GM19351 (cell line): ENCODE measurements at regions not wholly inside any gene's neighbourhood (a gene's known extent, or its start where the extent isn't known, plus 50 kb on each side); places are given as distances from the start of the nearest gene placed in this dataset.

Experiments used
- ATAC-seq: cut with Tn5 transposase; IDR thresholded peaks from one replicate; pipeline ENCODE4 v1.9.1; 2021; ENCODE audit warnings: mild to moderate bottlenecking, moderate library complexity; ENCODE audit not compliant: unreplicated experiment

DNA sequence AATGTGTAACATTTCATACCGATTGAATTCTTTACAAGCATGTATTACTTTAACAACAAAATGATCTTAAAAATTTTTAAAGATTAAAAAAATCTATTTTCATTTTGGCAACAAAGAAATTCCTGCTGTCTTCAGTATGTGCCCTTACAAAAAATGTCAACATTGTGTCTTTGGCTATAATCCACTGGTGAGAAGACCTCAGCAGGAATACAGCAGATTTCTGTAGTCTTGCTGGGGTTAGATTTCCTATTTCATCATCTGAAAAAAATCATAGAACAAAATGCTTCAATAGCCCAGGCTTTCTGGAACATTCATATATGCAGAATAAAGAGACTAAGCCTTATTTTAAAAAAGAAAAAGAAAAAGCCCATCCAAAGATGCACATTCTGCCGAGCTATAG lies 129.1 kb upstream of the CA10 start:
- no peak for ATAC-seq

DNA sequence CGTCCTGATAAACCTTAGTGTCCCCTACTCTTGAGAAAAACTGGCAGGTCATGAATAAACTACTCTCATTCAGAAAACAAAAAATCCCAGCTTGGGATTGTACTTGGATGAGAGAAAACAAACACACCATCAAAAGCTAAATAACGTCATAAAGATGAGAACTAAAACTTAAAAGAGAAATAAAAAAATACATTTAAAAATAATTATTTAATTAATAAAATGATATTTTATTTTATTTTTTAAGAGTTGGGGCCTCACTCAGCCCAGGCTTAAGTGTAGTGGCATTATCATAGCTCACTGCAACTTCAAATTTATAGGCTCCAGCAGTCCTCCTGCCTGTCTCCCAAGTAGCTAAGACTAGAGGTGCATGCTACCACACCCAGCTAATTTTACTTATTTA lies 125.4 kb upstream of the CA10 start:
- no peak for ATAC-seq

DNA sequence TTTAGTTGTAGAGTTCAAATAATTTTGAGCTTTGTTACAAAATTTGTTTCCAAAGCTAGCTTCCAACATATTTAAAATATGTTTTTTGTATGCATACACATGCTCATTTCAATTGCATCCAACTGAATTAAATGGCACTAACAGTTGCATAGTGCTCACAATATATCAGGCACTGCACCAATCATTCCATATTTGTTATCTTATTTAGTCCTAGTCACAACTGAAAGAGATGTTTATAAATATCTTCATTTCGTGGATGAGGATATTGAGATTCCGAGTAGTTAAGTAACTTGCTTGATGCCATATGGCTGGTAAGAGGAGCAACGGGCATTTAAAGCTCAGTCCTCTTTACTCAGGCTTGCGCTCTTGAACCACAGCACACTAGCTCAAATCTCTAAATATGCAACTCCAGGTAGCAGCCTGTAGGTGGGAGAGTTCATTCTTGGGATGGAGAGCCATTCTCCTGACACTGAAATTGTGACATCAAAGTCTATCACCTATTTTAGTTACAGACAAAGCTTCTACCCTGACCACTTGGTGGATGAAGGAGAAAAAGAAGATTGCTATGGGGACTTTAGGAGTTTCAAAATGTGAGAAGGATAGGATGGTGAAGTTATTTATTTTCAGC lies 118.0 kb upstream of the CA10 start:
- ATAC-seq, result no peak

- no peak for ATAC-seq
Measured at GRCh38 chr17:52271781-52272180, 113.3 kb upstream of the CA10 start.

- no peak for ATAC-seq
Measured at GRCh38 chr17:52255347-52255746, 96.8 kb upstream of the CA10 start.

DNA sequence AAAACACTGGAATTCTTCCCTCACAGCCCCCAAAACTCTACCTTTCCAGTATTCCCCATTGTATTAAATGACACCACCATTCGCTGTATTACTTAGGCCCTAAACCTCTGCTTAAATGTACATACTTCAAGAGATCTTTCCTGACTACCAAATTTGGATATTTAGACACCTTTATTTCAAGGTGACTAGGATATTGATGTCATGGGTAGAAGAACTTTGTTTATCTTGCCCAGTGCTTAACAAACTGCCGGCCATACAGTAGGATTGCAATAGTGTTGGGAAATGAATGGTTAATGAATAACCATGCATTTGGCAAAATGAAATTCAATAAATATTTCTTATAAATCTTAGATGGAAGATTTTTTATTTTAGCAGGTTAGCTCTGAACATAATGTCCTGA lies 86.2 kb upstream of the CA10 start:
- no peak for ATAC-seq

GRCh38 chr17:52242268-52242667 lies 83.8 kb upstream of the CA10 start:
- ATAC-seq, result no peak

DNA sequence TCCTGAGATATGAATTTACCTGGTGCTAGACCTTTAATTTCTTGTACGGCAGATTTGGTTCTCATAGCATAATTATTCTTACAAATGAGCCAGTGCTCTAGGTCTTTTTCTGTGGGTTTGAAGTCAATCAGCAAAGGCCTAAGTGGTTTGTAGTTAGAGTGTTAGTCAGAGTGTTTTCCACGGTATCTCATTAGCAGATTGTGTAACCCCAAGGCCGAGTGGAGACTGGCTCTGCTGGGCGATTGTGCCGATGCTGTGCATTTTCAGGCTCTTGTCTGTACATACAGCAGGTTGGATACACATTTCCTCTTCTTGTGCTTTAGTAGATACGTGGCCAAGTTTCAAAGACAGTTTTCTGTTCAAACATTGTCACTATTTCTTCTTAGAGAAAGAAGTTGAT lies 78.6 kb upstream of the CA10 start:
- no peak for ATAC-seq

DNA sequence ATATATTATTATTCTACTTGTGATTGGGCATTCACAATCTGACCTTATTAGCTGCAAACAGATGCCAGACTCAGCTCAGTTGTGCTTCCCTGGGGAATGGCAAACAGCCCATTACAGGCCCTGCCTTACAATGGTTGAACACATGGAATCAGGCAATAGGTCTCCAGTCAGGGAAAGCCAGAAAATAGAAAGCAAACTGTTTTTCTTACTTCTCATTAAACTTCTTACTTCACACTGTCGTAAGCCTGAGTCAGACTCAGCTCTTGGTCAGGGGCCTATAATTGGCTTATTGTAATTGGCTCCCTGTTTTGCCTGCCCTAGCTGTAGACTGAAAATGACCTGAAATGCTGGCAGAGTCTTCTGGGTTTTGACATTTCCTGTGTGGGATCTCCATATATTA lies 77.0 kb upstream of the CA10 start:
- no peak for ATAC-seq

DNA sequence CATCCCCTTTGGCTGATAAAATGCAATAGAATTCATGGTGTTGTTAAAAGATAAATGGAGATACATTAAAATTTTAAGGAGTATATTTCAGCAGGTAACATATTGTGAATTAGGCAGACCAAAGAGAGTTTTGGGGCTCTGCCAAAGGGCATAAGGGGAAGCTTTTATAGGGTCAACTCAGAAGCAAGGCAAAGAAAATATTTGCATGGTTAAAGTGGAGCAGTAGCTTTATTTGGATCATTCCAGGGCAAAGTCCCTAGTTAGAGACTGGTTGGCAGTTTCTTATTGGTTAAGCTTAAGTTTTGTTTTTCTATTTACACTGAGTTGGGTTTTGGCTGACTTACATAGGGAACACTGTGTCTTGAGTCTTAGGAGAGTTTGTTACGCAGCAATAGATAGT lies 75.1 kb upstream of the CA10 start:
- no peak for ATAC-seq

- no peak for ATAC-seq
Measured at GRCh38 chr17:52233176-52233575, 74.7 kb upstream of the CA10 start.

- ATAC-seq, result no peak
Measured at GRCh38 chr17:52228823-52229222, 70.3 kb upstream of the CA10 start.

DNA sequence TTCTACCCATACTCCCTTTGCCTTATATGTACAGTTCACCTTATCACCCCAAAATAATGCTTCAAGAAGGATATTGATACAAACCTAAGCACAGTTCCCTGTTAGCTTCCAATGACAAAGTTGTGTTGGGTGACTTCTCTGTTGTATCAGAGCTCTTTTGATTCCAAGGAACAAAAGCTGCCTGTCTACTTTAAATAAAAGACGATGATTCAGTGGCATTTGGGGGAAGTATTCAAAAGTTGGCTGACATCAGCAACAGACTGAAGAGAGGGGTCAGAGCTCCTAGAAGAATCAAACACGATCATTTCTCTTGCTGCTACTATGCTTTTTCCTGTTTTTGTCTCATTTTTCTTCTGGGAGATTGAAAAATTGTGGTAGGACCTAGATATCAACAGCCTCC lies 69.4 kb upstream of the CA10 start:
- no peak for ATAC-seq

- no peak for ATAC-seq
Measured at GRCh38 chr17:52213451-52213850, 54.9 kb upstream of the CA10 start.

DNA sequence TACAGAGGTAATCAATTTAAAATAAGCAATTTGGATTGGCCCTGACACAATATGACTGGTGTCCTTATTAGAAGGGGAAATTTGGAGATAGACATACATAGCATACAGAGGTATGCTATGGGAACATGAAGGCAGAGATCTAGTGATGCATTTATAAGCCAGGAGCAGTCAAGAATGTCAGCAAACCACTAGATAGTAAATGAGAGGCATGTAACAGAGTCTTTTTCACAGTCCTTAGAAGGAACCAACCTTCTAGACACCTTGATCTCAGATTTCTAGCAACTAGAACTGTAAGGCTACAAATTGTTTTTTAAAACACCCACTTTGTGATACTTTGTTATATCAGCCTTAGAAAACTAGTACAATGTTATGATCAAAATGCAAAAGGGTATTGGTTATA lies 54.3 kb upstream of the CA10 start:
- no peak for ATAC-seq

DNA sequence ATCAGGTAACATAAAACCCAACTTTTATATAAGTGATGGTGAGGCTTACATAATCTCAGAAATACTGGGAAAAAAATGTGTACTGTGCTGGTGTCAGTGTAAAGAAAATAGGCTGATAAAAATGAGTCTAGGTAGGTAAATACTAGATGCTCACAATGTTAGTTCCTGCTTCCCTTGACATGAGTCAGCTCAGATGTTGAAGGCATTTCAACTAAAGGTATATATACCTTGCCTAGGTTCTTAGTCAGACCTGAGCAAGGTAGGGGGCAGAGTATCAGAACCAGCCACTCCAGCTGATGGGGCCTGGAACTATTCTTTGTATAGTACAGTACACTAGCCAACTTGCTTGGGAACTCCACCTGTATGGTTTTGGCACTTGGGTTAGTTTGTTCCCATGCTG lies 51.0 kb upstream of the CA10 start:
- ATAC-seq, result no peak
